ENCODE measurements at regions not wholly inside any gene's neighbourhood (a gene's known extent, or its start where the extent isn't known, plus 50 kb on each side); places are given as distances from the start of the nearest gene placed in this dataset.

DNA sequence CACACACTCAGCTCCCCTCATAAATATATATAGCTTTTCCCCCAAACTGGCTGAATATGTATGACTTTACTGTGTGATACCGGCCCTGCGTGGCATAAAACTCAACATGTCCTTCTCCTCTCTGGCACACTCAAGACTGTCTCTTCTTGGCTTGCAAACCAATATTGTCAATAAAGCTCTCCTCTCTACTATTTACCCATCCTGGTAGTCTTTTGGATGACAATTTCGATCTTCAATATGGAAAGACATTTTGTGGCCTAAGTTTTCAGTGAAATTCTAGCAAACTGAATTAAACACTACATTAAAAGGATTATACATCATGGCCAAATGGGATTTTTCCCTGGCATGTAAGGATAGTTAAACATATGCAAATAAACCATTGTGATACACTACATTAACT, 1255.9 kb downstream of the JRKL start:
- Mint-ChIP-seq H3K4me1 (peaks cover 6 to 7% of the 10 kb centered on the region in 2 experiments), H3K9me3 (peaks cover 22 to 28% of the 10 kb centered on the region in 2 experiments), H3K27me3 (ENCODE audit: low read depth) (no peaks in the 10 kb centered on the region), H3K27ac (no peak overlapping the region), H3K4me3 (no peak overlapping the region), H3K36me3 (ENCODE audit: insufficient read depth in 1 of 3, low read depth in 3 of 3) (peaks cover 3 to 29% (median 5%) of the 10 kb centered on the region in 3 experiments)
- Histone ChIP-seq H3K4ac (ENCODE audit: low read depth, low read length) (no peak overlapping the region), H3K79me1 (ENCODE audit: insufficient read depth, low read depth, low read length, poor library complexity, severe bottlenecking) (no peaks in the 10 kb centered on the region), H2BK12ac (ENCODE audit: insufficient read length, low read depth, low read length) (no peak overlapping the region), H3K56ac (ENCODE audit: insufficient read length, low read depth, low read length) (no peak overlapping the region), H2BK20ac (ENCODE audit: low read depth, low read length, poor library complexity, severe bottlenecking) (no peak overlapping the region), H3K23me2 (ENCODE audit: insufficient read length, low read depth, low read length, poor library complexity, severe bottlenecking) (no peaks in the 10 kb centered on the region), H2BK5ac (ENCODE audit: insufficient read length, low read length) (no peak overlapping the region), H4K91ac (ENCODE audit: insufficient read length, low read depth, low read length) (no peak overlapping the region), H3K4me2 (ENCODE audit: insufficient read depth, insufficient read length, low read length) (no peak overlapping the region), H3K27me3 (ENCODE audit: insufficient read depth, low read length) (no peaks in the 10 kb centered on the region), H4K8ac (replicated peaks; ENCODE audit: insufficient read length, low read depth, low read length) (no peak overlapping the region), H2BK120ac (ENCODE audit: low read depth, low read length, poor library complexity, severe bottlenecking) (no peak overlapping the region), H3K9ac (ENCODE audit: extremely low read depth, insufficient read length, low read length) (no peak overlapping the region), H2AK5ac (ENCODE audit: insufficient read length, low read length) (no peak overlapping the region), H4K5ac (ENCODE audit: insufficient read length, low read depth, low read length) (no peak overlapping the region), H3K4me1 (ENCODE audit: insufficient read depth, low read length) (no peaks in the 10 kb centered on the region), H3K14ac (ENCODE audit: insufficient read depth, low read length) (no peak overlapping the region), H3K9me3 (ENCODE audit: control insufficient read depth, low read depth, low read length) (no peaks in the 10 kb centered on the region), H3T11ph (ENCODE audit: low read length) (no peak overlapping the region), H3K23ac (ENCODE audit: insufficient read length, low read depth, low read length) (no peak overlapping the region), H2BK15ac (ENCODE audit: low read depth, low read length) (no peak overlapping the region), H3K18ac (ENCODE audit: insufficient read length, low read depth, low read length) (no peak overlapping the region), H2AFZ (ENCODE audit: low read length) (no peak overlapping the region), H4K20me1 (ENCODE audit: control insufficient read depth, insufficient read depth, insufficient read length) (no peaks in the 10 kb centered on the region), H3K27ac (ENCODE audit: insufficient read length, low read depth, low read length) (no peak overlapping the region), H3K79me2 (ENCODE audit: insufficient read depth, low read length) (no peaks in the 10 kb centered on the region)
- TF ChIP-seq, protein P1, sequence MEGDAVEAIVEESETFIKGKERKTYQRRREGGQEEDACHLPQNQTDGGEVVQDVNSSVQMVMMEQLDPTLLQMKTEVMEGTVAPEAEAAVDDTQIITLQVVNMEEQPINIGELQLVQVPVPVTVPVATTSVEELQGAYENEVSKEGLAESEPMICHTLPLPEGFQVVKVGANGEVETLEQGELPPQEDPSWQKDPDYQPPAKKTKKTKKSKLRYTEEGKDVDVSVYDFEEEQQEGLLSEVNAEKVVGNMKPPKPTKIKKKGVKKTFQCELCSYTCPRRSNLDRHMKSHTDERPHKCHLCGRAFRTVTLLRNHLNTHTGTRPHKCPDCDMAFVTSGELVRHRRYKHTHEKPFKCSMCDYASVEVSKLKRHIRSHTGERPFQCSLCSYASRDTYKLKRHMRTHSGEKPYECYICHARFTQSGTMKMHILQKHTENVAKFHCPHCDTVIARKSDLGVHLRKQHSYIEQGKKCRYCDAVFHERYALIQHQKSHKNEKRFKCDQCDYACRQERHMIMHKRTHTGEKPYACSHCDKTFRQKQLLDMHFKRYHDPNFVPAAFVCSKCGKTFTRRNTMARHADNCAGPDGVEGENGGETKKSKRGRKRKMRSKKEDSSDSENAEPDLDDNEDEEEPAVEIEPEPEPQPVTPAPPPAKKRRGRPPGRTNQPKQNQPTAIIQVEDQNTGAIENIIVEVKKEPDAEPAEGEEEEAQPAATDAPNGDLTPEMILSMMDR (conservative IDR thresholded peaks at IDR 0.05): no peak
- no CpG with 5 or more reads among the region's 3 CpGs for WGBS (ENCODE audit: extremely low coverage, insufficient read length, low lambda C conversion rate)
- DNase-seq: no peak
